ENCODE measurements at regions not wholly inside any gene's neighbourhood (a gene's known extent, or its start where the extent isn't known, plus 50 kb on each side); places are given as distances from the start of the nearest gene placed in this dataset.

- DNase-seq, result no peak
Observed at GRCh38 chr3:168427156-168427555, 331.4 kb upstream of the GOLIM4 start.

DNA sequence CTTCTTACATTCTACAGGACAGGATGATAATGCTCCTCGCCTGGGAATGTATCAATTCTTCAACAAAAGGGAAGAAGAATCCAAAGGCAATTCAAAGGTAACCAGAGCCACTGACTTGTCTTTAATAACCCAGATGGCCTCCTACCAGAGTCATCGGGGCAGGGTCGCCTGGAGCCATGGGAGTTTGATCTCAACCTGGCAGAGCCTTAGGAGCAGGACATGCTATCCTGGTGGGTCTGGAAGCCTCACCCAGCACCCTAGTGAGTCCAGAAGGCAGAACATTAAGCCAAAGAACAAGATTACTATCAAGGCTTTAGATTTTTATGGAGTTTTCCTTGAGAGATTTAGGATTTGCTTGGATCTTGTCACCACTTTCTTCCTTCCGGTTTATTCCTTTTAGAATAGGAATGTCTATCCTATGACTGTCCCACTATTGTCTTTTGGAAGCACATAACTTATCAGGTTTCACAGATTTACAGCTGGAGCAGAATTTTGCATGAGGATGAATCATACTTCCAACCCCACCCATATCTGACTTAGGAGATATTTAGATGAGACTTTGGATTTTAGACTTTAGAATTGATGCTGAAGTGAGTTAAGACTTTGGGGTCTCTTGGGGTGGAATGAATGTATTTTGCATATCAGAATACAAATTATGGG is 330.3 kb upstream of the GOLIM4 start:
- no peak for DNase-seq

- no peak for DNase-seq
Observed at GRCh38 chr3:168424059-168424734, 328.5 kb upstream of the GOLIM4 start.

DNA sequence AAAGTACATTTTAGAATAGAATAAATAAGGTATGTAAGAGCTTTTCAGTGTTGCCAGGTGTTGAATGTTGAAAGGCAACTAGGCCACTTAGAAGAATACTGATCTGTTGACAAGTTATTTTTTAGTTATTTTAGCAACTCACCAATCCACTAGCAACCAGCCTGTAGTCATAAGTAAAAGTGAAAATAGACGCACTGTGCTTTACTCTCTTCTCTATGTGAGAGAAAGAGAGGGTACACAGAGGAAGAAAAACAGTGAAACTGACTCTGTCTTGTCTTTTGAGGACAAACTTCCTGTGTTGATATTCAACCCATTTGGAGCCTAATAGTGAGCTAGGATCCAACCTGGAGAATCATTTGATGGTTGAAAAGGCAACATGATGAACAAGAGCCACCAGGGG is 327.1 kb upstream of the GOLIM4 start:
- no peak for DNase-seq

- DNase-seq, result no peak
Observed at GRCh38 chr3:168419091-168419490, 323.4 kb upstream of the GOLIM4 start.

DNA sequence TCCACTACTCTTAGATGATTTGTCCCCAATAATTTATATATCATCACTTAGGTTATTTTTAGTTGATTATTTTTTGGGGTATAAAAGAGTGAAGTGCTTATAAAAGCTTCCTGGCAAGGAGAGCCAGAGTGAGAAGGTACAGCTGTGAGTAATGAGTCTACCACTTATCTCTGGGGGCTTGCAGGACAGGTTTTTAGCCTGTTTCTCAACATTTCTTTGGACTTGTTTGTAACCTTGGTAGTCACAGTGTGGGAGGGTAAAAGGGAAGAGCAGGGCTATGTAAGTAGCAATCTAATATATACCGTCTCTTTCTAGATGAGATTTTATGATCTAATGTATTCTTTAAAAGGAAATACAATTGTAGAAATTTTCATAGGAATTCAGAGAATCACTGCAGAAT is 321.3 kb upstream of the GOLIM4 start:
- no peak for DNase-seq

- no peak for DNase-seq
Observed at GRCh38 chr3:168416446-168416845, 320.7 kb upstream of the GOLIM4 start.

- no peak for DNase-seq
Observed at GRCh38 chr3:168414149-168414548, 318.4 kb upstream of the GOLIM4 start.

DNA sequence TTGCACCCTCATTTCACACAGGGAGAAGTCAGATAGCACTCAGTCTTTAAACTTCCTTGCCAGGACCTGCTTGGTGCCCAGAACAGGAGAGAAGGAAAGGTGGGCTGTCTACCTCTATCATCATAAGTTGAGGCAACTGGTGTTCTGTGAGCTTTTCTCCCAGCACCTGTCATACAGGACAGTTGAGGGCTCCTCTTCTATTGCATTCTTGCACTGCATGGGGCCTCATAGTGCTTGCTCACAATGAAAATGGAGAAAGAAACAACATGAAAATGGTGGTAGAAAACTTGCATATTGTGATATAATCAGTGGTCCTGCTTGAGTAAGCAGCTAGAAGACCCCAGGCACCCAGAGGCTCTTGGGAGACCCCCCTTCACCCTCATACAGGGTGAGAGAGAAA is 311.7 kb upstream of the GOLIM4 start:
- DNase-seq, result no peak

DNA sequence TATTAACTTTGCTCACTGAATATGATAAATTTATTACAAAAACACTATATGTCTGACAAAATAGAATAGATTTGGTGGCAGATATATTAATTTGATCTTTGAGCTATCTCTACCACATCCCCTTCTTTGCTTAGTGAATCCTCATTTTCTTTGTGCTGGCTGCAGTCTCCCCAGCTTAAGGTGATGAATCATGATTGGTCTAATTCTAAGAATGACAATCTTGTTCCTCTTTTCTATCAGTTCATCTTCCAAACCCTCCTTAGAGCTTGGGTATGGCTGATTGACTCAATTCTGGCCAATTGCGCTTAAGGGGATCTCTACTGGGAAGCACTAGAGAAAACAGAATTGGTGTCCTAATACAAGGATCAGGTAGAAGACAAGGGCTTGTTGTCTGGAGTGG is 309.6 kb upstream of the GOLIM4 start:
- DNase-seq, result no peak

- no peak for DNase-seq
Observed at GRCh38 chr3:168398371-168399025, 302.8 kb upstream of the GOLIM4 start.

GRCh38 chr3:168396861-168397260 is 301.1 kb upstream of the GOLIM4 start:
- no peak for DNase-seq

- no peak for DNase-seq
Observed at GRCh38 chr3:168395551-168395950, 299.8 kb upstream of the GOLIM4 start.

DNA sequence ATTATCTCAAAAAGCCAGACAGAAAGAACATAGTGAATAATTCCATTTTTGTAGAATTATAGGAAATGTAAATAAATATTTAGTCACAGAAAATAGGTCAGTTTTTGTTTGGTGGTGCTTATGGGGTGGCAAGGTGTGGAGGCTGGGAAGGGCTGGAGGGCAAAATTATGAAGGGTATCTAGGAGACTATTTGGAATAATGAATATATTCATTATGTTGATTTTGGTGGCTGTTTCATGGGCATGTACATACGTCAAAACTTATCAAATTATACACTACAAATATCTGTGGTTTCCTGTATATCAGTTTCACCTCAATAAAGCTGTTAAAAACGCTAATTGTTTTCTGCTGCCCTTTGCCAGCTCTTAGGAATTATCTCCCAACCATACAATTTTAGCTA is 298.7 kb upstream of the GOLIM4 start:
- DNase-seq, result no peak

DNA sequence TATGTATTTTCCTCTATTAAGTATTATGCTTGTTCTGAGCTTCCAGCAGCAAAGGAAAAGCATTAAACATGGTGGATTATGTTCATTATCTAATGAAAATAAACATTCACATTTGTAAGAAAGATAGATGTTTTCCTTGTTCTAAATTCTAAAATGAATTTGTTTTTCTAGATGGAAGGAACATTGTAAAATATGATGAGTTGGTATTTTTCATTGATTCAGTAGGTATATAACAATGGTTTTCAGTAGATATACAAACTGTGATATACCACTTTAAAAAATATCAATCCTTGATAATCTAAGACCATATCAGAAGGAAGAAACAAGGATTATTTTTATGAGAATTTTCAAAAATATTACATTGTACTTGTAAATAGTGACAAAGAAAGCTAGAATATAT is 290.6 kb upstream of the GOLIM4 start:
- DNase-seq, result no peak

- DNase-seq, result no peak
Observed at GRCh38 chr3:168384990-168385389, 289.3 kb upstream of the GOLIM4 start.

GRCh38 chr3:168383573-168383972 is 287.8 kb upstream of the GOLIM4 start:
- DNase-seq, result no peak

- no peak for DNase-seq
Observed at GRCh38 chr3:168371846-168372245, 276.1 kb upstream of the GOLIM4 start.

DNA sequence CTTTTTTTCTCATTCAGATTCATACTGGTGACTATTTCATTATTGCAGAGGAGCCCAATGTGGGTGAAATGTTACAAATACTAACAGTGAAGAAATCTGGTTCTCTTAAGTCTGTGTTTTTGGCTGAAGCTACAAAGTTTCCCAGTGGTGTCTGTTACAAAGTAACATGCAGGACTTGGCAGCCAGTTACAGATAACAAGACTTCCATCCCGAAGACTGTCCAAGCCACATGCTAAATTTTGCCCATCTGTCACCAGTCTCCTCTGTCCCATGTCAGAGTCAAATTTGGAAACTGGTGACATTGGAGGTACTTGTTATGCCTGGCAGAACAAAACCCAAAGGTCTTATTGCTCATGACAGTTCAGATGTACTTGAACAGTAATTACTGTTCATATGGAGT is 269.2 kb upstream of the GOLIM4 start:
- DNase-seq, result no peak

DNA sequence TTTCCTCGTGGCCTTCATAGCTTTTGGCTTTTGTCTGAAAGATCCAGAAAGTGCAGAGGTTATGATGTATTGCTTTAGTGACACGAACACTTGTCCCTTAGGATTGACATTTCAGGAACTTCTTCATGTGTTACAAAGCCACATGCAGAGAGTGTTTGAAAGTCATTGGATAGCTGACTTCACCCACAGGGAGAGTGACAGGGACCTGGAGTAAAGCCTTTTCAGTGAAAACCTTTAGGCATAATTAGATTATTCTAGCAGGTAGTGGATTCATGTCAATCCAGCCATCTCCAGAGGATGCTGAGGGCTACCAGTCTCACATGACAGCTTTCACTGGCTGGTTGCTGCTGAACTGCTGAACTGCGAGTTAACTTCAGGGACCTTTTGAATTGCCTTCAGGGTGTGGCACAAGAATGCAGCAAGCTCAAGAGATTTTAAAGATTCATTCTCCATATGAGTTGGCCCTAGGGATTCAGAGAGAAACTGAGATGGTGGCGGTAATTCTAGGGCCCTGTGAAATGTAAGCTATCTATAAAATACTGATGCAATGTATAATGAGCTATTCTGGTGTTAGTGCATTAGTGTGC is 267.0 kb upstream of the GOLIM4 start:
- no peak for DNase-seq

DNA sequence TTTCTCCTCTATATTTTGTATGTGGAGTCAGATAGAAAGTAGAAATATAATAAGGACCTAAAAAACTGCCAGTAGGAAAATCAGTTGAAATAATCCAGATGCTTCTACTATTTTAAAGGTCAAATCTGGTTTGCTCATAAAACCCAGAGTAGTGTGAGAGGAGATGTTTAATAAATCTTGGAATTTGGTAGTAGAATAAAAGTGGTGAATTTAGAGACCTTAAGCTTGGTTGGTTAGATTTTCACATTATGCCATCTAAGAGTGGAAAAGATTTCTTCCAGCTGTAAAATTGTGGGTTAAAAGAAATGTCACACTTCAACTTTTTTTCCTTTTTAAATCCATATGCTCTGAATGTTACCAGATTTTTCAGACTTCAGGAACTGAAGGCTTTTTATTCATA is 266.4 kb upstream of the GOLIM4 start:
- no peak for DNase-seq

- no peak for DNase-seq
Observed at GRCh38 chr3:168360993-168361392, 265.3 kb upstream of the GOLIM4 start.

DNA sequence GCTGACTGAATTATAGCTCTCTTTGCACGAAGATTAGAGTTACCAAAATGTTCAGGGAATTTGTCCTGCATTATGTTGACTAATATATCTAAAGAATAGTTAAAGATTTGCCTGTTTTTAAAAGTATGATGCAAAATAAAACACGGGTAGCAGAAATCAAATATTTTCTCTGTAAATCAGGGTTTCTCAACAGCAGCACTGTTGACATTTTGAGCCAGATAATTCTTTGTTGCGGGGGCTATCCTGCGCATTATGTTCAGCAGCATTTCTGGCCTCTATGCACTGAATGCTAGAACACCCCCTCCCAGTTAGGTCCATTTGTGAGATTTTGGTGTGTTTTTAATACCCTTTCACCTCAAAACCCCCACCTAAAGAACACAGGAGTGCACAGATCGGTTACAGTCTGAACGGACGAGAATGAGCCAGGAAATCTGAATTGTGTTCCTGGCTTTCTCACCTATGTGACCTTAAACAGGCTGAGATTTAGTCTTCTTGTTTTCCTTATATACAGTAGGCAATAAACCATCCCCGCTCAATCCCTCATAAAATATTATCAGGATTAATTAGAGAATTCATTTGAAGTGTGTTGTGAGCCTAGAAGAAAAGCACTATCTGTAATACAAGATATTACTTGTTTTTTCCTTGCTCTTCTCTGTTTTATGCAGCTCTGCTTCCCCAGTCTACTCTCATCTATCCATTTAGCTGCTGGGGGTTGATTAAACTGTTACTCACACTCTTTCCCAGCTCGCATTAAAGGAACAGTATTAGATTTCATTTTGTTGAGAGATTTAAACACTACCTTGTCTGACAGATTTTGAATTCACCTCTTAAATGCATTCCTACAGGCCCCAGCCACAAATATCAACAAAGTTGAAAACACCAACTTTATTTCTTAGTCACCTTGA is 247.5 kb upstream of the GOLIM4 start:
- no peak for DNase-seq
